ENCODE measurements at regions not wholly inside any gene's neighbourhood (a gene's known extent, or its start where the extent isn't known, plus 50 kb on each side); places are given as distances from the start of the nearest gene placed in this dataset.

DNA sequence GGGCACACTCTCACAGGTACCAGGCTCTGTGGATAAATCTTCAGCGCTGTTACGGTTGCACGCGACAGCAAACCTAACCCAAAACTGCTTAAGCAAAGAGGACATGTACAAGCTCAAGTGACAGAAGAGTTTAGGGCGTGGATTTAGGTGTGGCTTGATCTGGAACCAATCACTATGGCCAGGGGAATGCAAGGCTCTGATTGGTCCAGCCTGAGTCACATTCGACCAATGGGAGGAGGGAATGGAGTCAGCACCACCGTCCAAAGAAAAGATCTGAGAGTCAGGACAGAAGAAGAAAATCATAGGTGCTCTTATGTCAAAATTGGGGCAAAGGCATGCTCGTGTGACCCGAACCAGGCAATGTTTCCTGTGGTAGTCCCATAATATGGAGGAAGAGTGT is 139.0 kb downstream of the TRIM43 start:
- Histone ChIP-seq H3K9ac (replicated peaks; ENCODE audit: extremely low read depth, insufficient read depth, low read length) (no peak overlapping the region), H2AFZ (ENCODE audit: low read depth, low read length) (no peak overlapping the region), H3K4me1 (ENCODE audit: control insufficient read depth, extremely low read depth, insufficient read depth, low read length) (no peaks in the 10 kb centered on the region), H3K4me2 (ENCODE audit: insufficient read depth, low read length) (no peak overlapping the region), H4K20me1 (replicated peaks; ENCODE audit: control insufficient read depth, extremely low read depth, insufficient read depth, low read length) (no peaks in the 10 kb centered on the region), H3K36me3 (ENCODE audit: control insufficient read depth in 2 of 2, extremely low read depth in 1 of 2, insufficient read depth in 2 of 2, low read length in 2 of 2) (no peaks in the 10 kb centered on the region), H3K27me3 (ENCODE audit: control insufficient read depth in 2 of 2, insufficient read depth in 2 of 2, low read length in 2 of 2) (peaks cover 0 to 4% of the 10 kb centered on the region in 2 experiments), H3K27ac (ENCODE audit: insufficient read depth, low read depth, low read length) (no peak overlapping the region), H3K9me1 (replicated peaks; ENCODE audit: control insufficient read depth, extremely low read depth, insufficient read depth, low read length) (no peaks in the 10 kb centered on the region), H3K4me3 (replicated peaks in 1 of 3; ENCODE audit: insufficient read depth in 1 of 3, low read depth in 1 of 3, low read length in 3 of 3) (no peak overlapping the region), H3K9me3 (replicated peaks; ENCODE audit: control insufficient read depth, insufficient read depth, low read length) (no peaks in the 10 kb centered on the region), H3K79me2 (ENCODE audit: control insufficient read depth, insufficient read depth, low read length) (no peaks in the 10 kb centered on the region)
- FAIRE-seq = no peak
- ChIA-PET CTCF (interaction anchor here (4.2 kb wide), 1 partner anchor 342 kb away, joined by 25 read pairs; no protein-coding TSS in a partner anchor), POLR2A (no interaction called here)
- DNase-seq (ENCODE audit: low read depth, low spot score) = no peak
- intact Hi-C loops (cut with micrococcal nuclease) = no loop called here
- TF ChIP-seq POLR2A (IDR thresholded peaks at IDR 0.05; ENCODE audit: low read depth, low read length) (no peak), MYC (IDR thresholded peaks at IDR 0.05; ENCODE audit: low read depth, low read length) (no peak), POLR2AphosphoS5 (IDR thresholded peaks at IDR 0.05; ENCODE audit: insufficient read depth, low read depth, low read length) (no peak), FOS (IDR thresholded peaks at IDR 0.05; ENCODE audit: borderline replicate concordance, insufficient read depth, low read length) (no peak), EZH2 (IDR thresholded peaks at IDR 0.05; ENCODE audit: borderline replicate concordance, low read depth, low read length, severe bottlenecking) (no peak), JUN (IDR thresholded peaks at IDR 0.05; ENCODE audit: borderline replicate concordance, insufficient read depth, insufficient read length, low read depth) (no peak), GATA2 (IDR thresholded peaks at IDR 0.05; ENCODE audit: insufficient read depth, insufficient read length, low read depth, low read length) (no peak)
- TF ChIP-seq, protein P1, sequence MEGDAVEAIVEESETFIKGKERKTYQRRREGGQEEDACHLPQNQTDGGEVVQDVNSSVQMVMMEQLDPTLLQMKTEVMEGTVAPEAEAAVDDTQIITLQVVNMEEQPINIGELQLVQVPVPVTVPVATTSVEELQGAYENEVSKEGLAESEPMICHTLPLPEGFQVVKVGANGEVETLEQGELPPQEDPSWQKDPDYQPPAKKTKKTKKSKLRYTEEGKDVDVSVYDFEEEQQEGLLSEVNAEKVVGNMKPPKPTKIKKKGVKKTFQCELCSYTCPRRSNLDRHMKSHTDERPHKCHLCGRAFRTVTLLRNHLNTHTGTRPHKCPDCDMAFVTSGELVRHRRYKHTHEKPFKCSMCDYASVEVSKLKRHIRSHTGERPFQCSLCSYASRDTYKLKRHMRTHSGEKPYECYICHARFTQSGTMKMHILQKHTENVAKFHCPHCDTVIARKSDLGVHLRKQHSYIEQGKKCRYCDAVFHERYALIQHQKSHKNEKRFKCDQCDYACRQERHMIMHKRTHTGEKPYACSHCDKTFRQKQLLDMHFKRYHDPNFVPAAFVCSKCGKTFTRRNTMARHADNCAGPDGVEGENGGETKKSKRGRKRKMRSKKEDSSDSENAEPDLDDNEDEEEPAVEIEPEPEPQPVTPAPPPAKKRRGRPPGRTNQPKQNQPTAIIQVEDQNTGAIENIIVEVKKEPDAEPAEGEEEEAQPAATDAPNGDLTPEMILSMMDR (IDR thresholded peaks at IDR 0.05; ENCODE audit: extremely low read depth in 1 of 2, insufficient read depth in 1 of 2, low read depth in 1 of 2, low read length in 2 of 2) = no peak
- TF ChIP-seq, protein P2, sequence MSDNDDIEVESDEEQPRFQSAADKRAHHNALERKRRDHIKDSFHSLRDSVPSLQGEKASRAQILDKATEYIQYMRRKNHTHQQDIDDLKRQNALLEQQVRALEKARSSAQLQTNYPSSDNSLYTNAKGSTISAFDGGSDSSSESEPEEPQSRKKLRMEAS (IDR thresholded peaks at IDR 0.05; ENCODE audit: insufficient read depth, insufficient read length) = no peak
- BruUV-seq (replicated peaks) = no TSS peak
- dilution Hi-C loops (cut with MboI; ENCODE audit: extremely low pct_ligation_motif_present, low sequenced_read_pairs) = no loop called here

Data from endothelial cell of umbilical vein (primary cell).